ENCODE measurements at regions not wholly inside any gene's neighbourhood (a gene's known extent, or its start where the extent isn't known, plus 50 kb on each side); places are given as distances from the start of the nearest gene placed in this dataset.
A peak's percentile ranks its signal among the peaks of the same experiment; 100 is the strongest.
"Not testable (repeated sequence)": the region's sequence is repeated elsewhere in the genome, so short reads cannot be mapped to it uniquely, and the experiment has no call there.

DNA sequence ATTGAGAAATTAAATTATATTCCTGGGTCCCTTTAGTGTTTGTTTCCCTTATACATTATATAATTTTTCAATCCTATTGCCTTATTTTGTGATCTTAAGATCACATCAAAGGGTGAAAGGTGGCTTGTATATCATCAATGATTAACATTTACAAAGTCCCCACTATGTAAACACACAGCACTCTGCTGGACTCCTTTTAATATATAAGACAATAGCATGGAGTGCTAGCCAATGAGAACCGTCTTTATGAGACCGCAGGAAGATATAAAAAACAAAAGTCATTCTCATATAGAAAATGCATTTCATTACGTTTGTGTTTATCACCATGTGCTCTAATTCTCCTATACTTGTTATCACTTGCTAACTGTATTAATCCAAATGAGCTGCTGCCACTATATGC is 108.5 kb downstream of the HOXA1 start:
- ChIA-PET POLR2A (no interaction called here), CTCF (interaction anchor here (0.6 kb wide), 1 partner anchor 1497 kb away, joined by 3 read pairs; no protein-coding TSS in a partner anchor)
- H3K36me3 ChIP-seq (ENCODE audit: control insufficient read depth in 2 of 2, insufficient read depth in 1 of 2, low read length in 2 of 2) = no peaks in the 10 kb centered on the region
- H3K4me3 ChIP-seq (ENCODE audit: low read depth, low read length) = no peak overlapping the region
- H3K27ac ChIP-seq (ENCODE audit: extremely low read depth, low read depth, low read length) = no peak overlapping the region
- no peaks in the 10 kb centered on the region for H3K9me3 ChIP-seq (ENCODE audit: control insufficient read depth, insufficient read depth, low read depth, low read length)
- no peaks in the 10 kb centered on the region for H3K4me1 ChIP-seq (ENCODE audit: control insufficient read depth, insufficient read depth, low read length)
- no peak for TF ChIP-seq ZNF514 (tag by site-specific recombination; IDR thresholded peaks at IDR 0.05)
- no peak for TF ChIP-seq ZNF391 (tag by site-specific recombination; IDR thresholded peaks at IDR 0.05; ENCODE audit: borderline replicate concordance, low read depth)
- TF ChIP-seq ZNF785 (tag by site-specific recombination; IDR thresholded peaks at IDR 0.05) = no peak
- no peak for TF ChIP-seq IKZF3 (tag by site-specific recombination; IDR thresholded peaks at IDR 0.05)
- TF ChIP-seq ZSCAN23 (tag by site-specific recombination; IDR thresholded peaks at IDR 0.05) = no peak
- no peak for TF ChIP-seq ZNF16 (tag by site-specific recombination; IDR thresholded peaks at IDR 0.05; ENCODE audit: low read depth)
- no peak for TF ChIP-seq ZNF670 (tag by site-specific recombination; IDR thresholded peaks at IDR 0.05; ENCODE audit: low read depth)
- TF ChIP-seq ZNF623 (tag by site-specific recombination; IDR thresholded peaks at IDR 0.05) = no peak
- TF ChIP-seq ZNF791 (tag by site-specific recombination; IDR thresholded peaks at IDR 0.05) = no peak

GRCh38 chr7:26978146-26978545 is 113.8 kb upstream of the SKAP2 start:
- TF ChIP-seq ZNF394 (tag by site-specific recombination; IDR thresholded peaks at IDR 0.05; ENCODE audit: borderline replicate concordance) (no peak), ZNF366 (tag by site-specific recombination; conservative IDR thresholded peaks at IDR 0.05) (0 out of 2 replicates have a peak, but pooled peaks have one; percentile 38), FEZF1 (tag by site-specific recombination; IDR thresholded peaks at IDR 0.05) (no peak)
- POLR2A ChIA-PET = no interaction called here
- H3K4me3 ChIP-seq (ENCODE audit: low read depth, low read length) = no peak overlapping the region
- H3K4me1 ChIP-seq (ENCODE audit: control insufficient read depth, insufficient read depth, low read length) = no peaks in the 10 kb centered on the region
- CTCF ChIA-PET = no interaction called here
- no peak overlapping the region for H3K27ac ChIP-seq (ENCODE audit: extremely low read depth, low read depth, low read length)
- H3K36me3 ChIP-seq (ENCODE audit: control insufficient read depth in 2 of 2, insufficient read depth in 1 of 2, low read length in 2 of 2) = no peaks in the 10 kb centered on the region; a peak in 1 of 3 replicates
- H3K9me3 ChIP-seq (ENCODE audit: control insufficient read depth, insufficient read depth, low read depth, low read length) = no peaks in the 10 kb centered on the region

DNA sequence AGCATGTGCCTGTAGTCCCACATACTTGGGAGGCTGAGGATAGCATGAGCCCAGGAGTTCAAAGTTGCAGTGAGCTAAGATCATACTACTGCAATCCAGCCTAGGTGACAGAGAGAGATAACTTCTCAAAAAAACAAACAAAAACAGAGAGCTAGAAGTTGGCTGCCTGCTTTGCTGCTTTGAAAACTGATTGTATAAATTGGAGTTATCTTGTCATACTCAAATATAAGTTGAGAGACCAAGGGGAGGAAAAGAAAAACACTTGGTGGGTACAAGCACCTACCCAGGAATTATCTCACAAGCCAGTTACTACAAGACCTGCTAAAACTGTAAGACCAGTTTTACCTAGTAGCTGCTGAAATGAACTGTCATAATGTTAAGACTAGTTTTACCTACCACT is 112.5 kb upstream of the SKAP2 start:
- H3K36me3 ChIP-seq (ENCODE audit: control insufficient read depth in 2 of 2, insufficient read depth in 1 of 2, low read length in 2 of 2) = no peaks in the 10 kb centered on the region; a peak in 1 of 3 replicates
- no peak overlapping the region for H3K4me3 ChIP-seq (ENCODE audit: low read depth, low read length)
- no peaks in the 10 kb centered on the region for H3K4me1 ChIP-seq (ENCODE audit: control insufficient read depth, insufficient read depth, low read length)
- no peak overlapping the region for H3K27ac ChIP-seq (ENCODE audit: extremely low read depth, low read depth, low read length)
- ChIA-PET POLR2A (no interaction called here), CTCF (interaction anchor here (0.5 kb wide), 1 partner anchor 166 kb away, joined by 3 read pairs; the partner anchor contains the start of gene HOXA5)
- TF ChIP-seq HOXA7 (CRISPR knock-in tag; IDR thresholded peaks at IDR 0.05; ENCODE audit: borderline replicate concordance) = no peak
- peak; percentile 94 for TF ChIP-seq PRDM10 (tag by site-specific recombination; IDR thresholded peaks at IDR 0.05)
- H3K9me3 ChIP-seq (ENCODE audit: control insufficient read depth, insufficient read depth, low read depth, low read length) = no peaks in the 10 kb centered on the region

DNA sequence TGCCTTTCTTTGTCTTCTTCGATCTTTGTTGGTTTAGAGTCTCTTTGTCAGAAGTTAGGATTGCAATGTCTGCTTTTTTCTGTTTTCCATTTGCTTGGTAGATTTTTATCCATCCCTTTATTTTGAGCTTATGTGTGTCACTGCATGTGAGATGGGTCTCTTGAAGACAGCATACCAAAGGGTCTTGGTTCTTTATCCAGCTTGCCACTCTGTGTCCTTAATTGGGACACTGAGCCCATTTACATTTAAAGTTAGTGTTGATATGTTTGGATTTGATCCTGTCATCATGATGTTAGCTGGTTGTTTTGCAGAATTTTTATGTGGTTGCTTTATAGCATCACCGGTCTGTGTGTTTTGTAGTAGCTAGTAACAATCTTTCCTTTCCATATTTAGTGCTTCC is 107.5 kb upstream of the SKAP2 start:
- peak; percentile 93 for TF ChIP-seq SETDB1 (IDR thresholded peaks at IDR 0.05; ENCODE audit: insufficient read length, low read length)
- peak; percentile 94 for TF ChIP-seq ZNF529 (tag by site-specific recombination; IDR thresholded peaks at IDR 0.05; ENCODE audit: insufficient replicate concordance)
- peak; percentile 67; the same call in 1 of the 2 replicates for TF ChIP-seq TRIM28 (IDR thresholded peaks at IDR 0.05; ENCODE audit: borderline replicate concordance, low read length)
- H3K4me3 ChIP-seq (ENCODE audit: low read depth, low read length); H3K9me3 ChIP-seq (ENCODE audit: control insufficient read depth, insufficient read depth, low read depth, low read length); H3K27ac ChIP-seq (ENCODE audit: extremely low read depth, low read depth, low read length); H3K36me3 ChIP-seq (ENCODE audit: control insufficient read depth in 2 of 2, insufficient read depth in 1 of 2, low read length in 2 of 2); POLR2A ChIA-PET; H3K4me1 ChIP-seq (ENCODE audit: control insufficient read depth, insufficient read depth, low read length): not testable (repeated sequence)
- CTCF ChIA-PET = interaction anchor here (0.6 kb wide), 1 partner anchor 96 kb away, joined by 3 read pairs; no protein-coding TSS in a partner anchor

Data from HEK293 (cell line).